CD14-positive monocyte (primary cell): ENCODE measurements at regions not wholly inside any gene's neighbourhood (a gene's known extent, or its start where the extent isn't known, plus 50 kb on each side); places are given as distances from the start of the nearest gene placed in this dataset.

Source experiments
- DNase-seq, 3 donors: peaks; one replicate each; pipeline ENCODE4 v3.0.0-alpha.2; 2011 to 2022
- H2AFZ ChIP-seq: 2 replicates; pipeline ENCODE4 v1.6.0; 2012; ENCODE audit warnings: mild to moderate bottlenecking, low read depth, low read length, inconsistent platforms; ENCODE audit not compliant: insufficient read depth, poor library complexity, severe bottlenecking
- H3K27ac ChIP-seq, 2 donors: 1 replicate in 1 of 2; 2 replicates in 1 of 2; pipeline ENCODE4 v1.5.1; 2012 to 2013; ENCODE audit warnings: low read length in 2 of 2, control low read depth in 1 of 2, inconsistent platforms in 1 of 2, low read depth in 1 of 2, mild to moderate bottlenecking in 1 of 2
- H3K27me3 ChIP-seq, 2 donors: one replicate each; pipeline versions ENCODE4 v1.6.0 to v1.6.1; 2011 to 2013; ENCODE audit warnings: low read length in 2 of 2; ENCODE audit not compliant: control insufficient read depth in 2 of 2, insufficient read depth in 2 of 2
- H3K36me3 ChIP-seq, 2 donors: replicated peaks in 1 of 2; 1 replicate in 1 of 2; 2 replicates in 1 of 2; pipeline versions ENCODE4 v1.5.1 to v1.6.1; 2012 to 2013; ENCODE audit warnings: low read length in 2 of 2, control low read depth in 1 of 2, inconsistent platforms in 1 of 2, mild to moderate bottlenecking in 1 of 2; ENCODE audit not compliant: insufficient read depth in 2 of 2, control insufficient read depth in 1 of 2
- H3K4me1 ChIP-seq, 2 donors: 1 replicate in 1 of 2; 2 replicates in 1 of 2; pipeline versions ENCODE4 v1.5.1 to v1.6.1; 2012 to 2013; ENCODE audit warnings: low read length in 2 of 2, control low read depth in 1 of 2, inconsistent platforms in 1 of 2, mild to moderate bottlenecking in 1 of 2, moderate library complexity in 1 of 2; ENCODE audit not compliant: insufficient read depth in 2 of 2, control insufficient read depth in 1 of 2
- H3K4me2 ChIP-seq: replicated peaks from 2 replicates; pipeline ENCODE3; 2012; ENCODE audit warnings: low read length, moderate library complexity, mild to moderate bottlenecking; ENCODE audit not compliant: poor library complexity, severe bottlenecking; ENCODE audit errors: extremely low read depth
- H3K4me3 ChIP-seq, 3 experiments: fragments of 200-600 bp in 1 of 3; sonication (generic) in 1 of 3; replicated peaks in 1 of 3; 1 replicate in 2 of 3; 2 replicates in 1 of 3; pipeline ENCODE4 v1.5.1; 2011 to 2013; ENCODE audit warnings: low read length in 3 of 3, mild to moderate bottlenecking in 3 of 3, control low read depth in 2 of 3, low read depth in 2 of 3, inconsistent platforms in 1 of 3, moderate library complexity in 1 of 3
- H3K79me2 ChIP-seq: 2 replicates; pipeline ENCODE4 v1.6.0; 2012; ENCODE audit warnings: mild to moderate bottlenecking, control low read depth, inconsistent platforms, low read length, moderate library complexity; ENCODE audit not compliant: insufficient read depth
- H3K9ac ChIP-seq: 2 replicates; pipeline ENCODE4 v1.6.0; 2017; ENCODE audit warnings: low read length, mild to moderate bottlenecking; ENCODE audit not compliant: insufficient read depth, poor library complexity, severe bottlenecking
- H3K9me3 ChIP-seq, 2 donors: replicated peaks in 1 of 2; 1 replicate in 1 of 2; 2 replicates in 1 of 2; pipeline versions ENCODE4 v1.5.1 to v1.6.1; 2012 to 2013; ENCODE audit warnings: low read length in 2 of 2, control low read depth in 1 of 2; ENCODE audit not compliant: control insufficient read depth in 1 of 2, insufficient read depth in 1 of 2
- H4K20me1 ChIP-seq: 2 replicates; pipeline ENCODE4 v1.6.0; 2012; ENCODE audit warnings: mild to moderate bottlenecking, low read length, control low read depth, moderate library complexity; ENCODE audit not compliant: insufficient read depth
- H3K27ac Mint-ChIP-seq, 7 donors: one replicate each; pipeline ENCODE4 v1.8.0; 2020; ENCODE audit warnings: mild to moderate bottlenecking in 7 of 7, mixed read lengths in 7 of 7, moderate library complexity in 6 of 7, inconsistent platforms in 2 of 7
- H3K27me3 Mint-ChIP-seq, 3 donors: one replicate each; pipeline ENCODE4 v1.8.0; 2021 to 2022; ENCODE audit warnings: low read depth in 3 of 3, mild to moderate bottlenecking in 3 of 3, mixed read lengths in 3 of 3, moderate library complexity in 3 of 3, inconsistent platforms in 1 of 3
- H3K36me3 Mint-ChIP-seq, 2 donors: one replicate each; pipeline ENCODE4 v1.8.0; 2020; ENCODE audit warnings: mixed read lengths in 2 of 2, inconsistent platforms in 1 of 2, mild to moderate bottlenecking in 1 of 2
- H3K4me1 Mint-ChIP-seq: one replicate; pipeline ENCODE4 v1.8.0; 2020; ENCODE audit warnings: mild to moderate bottlenecking, mixed read lengths
- H3K4me3 Mint-ChIP-seq, 2 donors: one replicate each; pipeline ENCODE4 v1.8.0; 2020; ENCODE audit warnings: mild to moderate bottlenecking in 2 of 2, mixed read lengths in 2 of 2, moderate library complexity in 1 of 2
- H3K9me3 Mint-ChIP-seq, 7 donors: one replicate each; pipeline ENCODE4 v1.8.0; 2020 to 2022; ENCODE audit warnings: mixed read lengths in 7 of 7, mild to moderate bottlenecking in 6 of 7, moderate library complexity in 6 of 7, inconsistent platforms in 2 of 7
- WGBS: methylation state at CpG from one replicate; pipeline ENCODE4 v1.1.5; 2013; ENCODE audit warnings: missing lambda C conversion rate; ENCODE audit not compliant: insufficient coverage; 5-methylcytosine and 5-hydroxymethylcytosine counted together
- intact Hi-C, 2 donors: fragments of 100-400 bp; cut with micrococcal nuclease; formaldehyde crosslinking; loops; one replicate each; pipeline versions ENCODE4 v1.15.0 to v1.15.1; 2023
- TF ChIP-seq, protein P1 (sequence below): fragments of 200-600 bp; IDR thresholded peaks from one replicate; pipeline ENCODE4 v1.8.0; 2022; ENCODE audit warnings: antibody characterized with exemption, mild to moderate bottlenecking

DNA sequence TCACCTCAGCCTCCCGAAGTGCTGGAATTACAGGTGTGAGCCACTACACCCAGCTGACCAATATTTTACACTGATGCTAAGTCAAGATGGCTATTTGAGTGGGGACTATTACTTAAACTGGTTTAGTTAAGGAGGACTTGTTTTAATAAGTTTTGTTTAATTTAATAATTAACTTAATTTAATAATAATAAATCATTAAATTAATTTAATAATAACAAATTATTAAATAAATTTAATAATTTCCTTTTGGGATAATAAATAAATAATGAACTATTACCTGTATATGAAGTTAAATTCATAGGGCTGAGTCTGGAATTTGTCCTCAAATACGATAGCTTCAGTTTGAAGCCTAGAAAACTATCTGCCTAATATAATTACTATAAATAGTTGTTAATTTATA lies 665.1 kb upstream of the COX7C start:
- H3K4me1 ChIP-seq, result no peaks in the 10 kb centered on the region
- no peaks in the 10 kb centered on the region for H3K36me3 ChIP-seq
- no peaks in the 10 kb centered on the region for H3K79me2 ChIP-seq
- no peak overlapping the region for H3K27ac ChIP-seq
- no CpG with 5 or more reads among the region's 2 CpGs for WGBS
- Mint-ChIP-seq H3K9me3 (peaks cover 2 to 16% (median 3%) of the 10 kb centered on the region in 7 donors), H3K4me3 (no peak overlapping the region), H3K4me1 (no peaks in the 10 kb centered on the region), H3K36me3 (no peaks in the 10 kb centered on the region), H3K27ac (no peak overlapping the region), H3K27me3 (no peaks in the 10 kb centered on the region)
- H3K4me2 ChIP-seq, result no peak overlapping the region
- H3K4me3 ChIP-seq, result no peak overlapping the region
- H3K9ac ChIP-seq, result no peak overlapping the region
- intact Hi-C loops, result no loop called here
- H3K9me3 ChIP-seq, result peaks cover 0 to 3% of the 10 kb centered on the region in 2 donors
- H3K27me3 ChIP-seq, result no peaks in the 10 kb centered on the region
- H4K20me1 ChIP-seq, result no peaks in the 10 kb centered on the region
- no peak overlapping the region for H2AFZ ChIP-seq
- no peak for DNase-seq
- TF ChIP-seq, protein P1, sequence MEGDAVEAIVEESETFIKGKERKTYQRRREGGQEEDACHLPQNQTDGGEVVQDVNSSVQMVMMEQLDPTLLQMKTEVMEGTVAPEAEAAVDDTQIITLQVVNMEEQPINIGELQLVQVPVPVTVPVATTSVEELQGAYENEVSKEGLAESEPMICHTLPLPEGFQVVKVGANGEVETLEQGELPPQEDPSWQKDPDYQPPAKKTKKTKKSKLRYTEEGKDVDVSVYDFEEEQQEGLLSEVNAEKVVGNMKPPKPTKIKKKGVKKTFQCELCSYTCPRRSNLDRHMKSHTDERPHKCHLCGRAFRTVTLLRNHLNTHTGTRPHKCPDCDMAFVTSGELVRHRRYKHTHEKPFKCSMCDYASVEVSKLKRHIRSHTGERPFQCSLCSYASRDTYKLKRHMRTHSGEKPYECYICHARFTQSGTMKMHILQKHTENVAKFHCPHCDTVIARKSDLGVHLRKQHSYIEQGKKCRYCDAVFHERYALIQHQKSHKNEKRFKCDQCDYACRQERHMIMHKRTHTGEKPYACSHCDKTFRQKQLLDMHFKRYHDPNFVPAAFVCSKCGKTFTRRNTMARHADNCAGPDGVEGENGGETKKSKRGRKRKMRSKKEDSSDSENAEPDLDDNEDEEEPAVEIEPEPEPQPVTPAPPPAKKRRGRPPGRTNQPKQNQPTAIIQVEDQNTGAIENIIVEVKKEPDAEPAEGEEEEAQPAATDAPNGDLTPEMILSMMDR, result no peak

DNA sequence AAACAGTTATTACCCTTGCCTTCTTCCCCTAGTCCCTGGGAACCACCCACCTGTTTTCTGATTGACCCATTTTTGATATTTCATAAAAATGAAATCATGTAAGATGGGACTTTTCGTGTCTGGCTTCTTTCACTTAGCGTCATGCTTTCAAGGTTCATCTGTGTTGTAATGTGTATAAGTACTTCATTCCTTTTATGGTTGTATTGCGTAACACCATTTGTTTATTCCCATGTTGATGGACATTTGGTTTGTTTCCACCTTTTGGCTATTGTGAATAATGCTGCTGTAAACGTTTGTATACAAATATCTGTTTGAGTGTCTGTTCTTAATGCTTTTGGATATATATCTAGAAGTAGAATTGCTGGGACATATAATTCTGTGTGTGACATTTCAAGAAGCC lies 650.1 kb upstream of the COX7C start:
- TF ChIP-seq, protein P1, result no peak
- intact Hi-C loops, result no loop called here
- no peaks in the 10 kb centered on the region for H3K27me3 ChIP-seq
- H3K4me2 ChIP-seq, result no peak overlapping the region
- H4K20me1 ChIP-seq, result no peaks in the 10 kb centered on the region
- H3K79me2 ChIP-seq, result no peaks in the 10 kb centered on the region
- H3K4me3 ChIP-seq, result no peak overlapping the region
- no peak overlapping the region for H3K4me3 Mint-ChIP-seq
- no peak overlapping the region for H3K27ac ChIP-seq
- peaks cover 0 to 3% (median 0%) of the 10 kb centered on the region in 7 donors for H3K9me3 Mint-ChIP-seq
- WGBS, result 92% methylated on average over 2 of the region's 4 CpGs
- no peaks in the 10 kb centered on the region for H3K4me1 ChIP-seq
- no peak for DNase-seq
- H3K36me3 ChIP-seq, result no peaks in the 10 kb centered on the region
- H3K9ac ChIP-seq, result no peak overlapping the region
- no peak overlapping the region for H2AFZ ChIP-seq
- no peaks in the 10 kb centered on the region for H3K36me3 Mint-ChIP-seq
- no peaks in the 10 kb centered on the region for H3K4me1 Mint-ChIP-seq
- no peak overlapping the region for H3K27ac Mint-ChIP-seq
- no peaks in the 10 kb centered on the region for H3K27me3 Mint-ChIP-seq
- no peaks in the 10 kb centered on the region for H3K9me3 ChIP-seq
